GM19463 (cell line): ENCODE measurements at regions not wholly inside any gene's neighbourhood (a gene's known extent, or its start where the extent isn't known, plus 50 kb on each side); places are given as distances from the start of the nearest gene placed in this dataset.
"Not testable (repeated sequence)": the region's sequence is repeated elsewhere in the genome, so short reads cannot be mapped to it uniquely, and the experiment has no call there.

ENCODE experiments used
- ATAC-seq: cut with Tn5 transposase; IDR thresholded peaks from one replicate; pipeline ENCODE4 v1.9.1; 2021; ENCODE audit warnings: mild to moderate bottlenecking, moderate library complexity; ENCODE audit not compliant: unreplicated experiment

GRCh38 chr6:118719351-118720124, 68.1 kb upstream of the CEP85L start:
- ATAC-seq = peak; percentile 40

- no peak for ATAC-seq
Observed at GRCh38 chr6:118718903-118719302, 67.5 kb upstream of the CEP85L start.

GRCh38 chr6:118718297-118718696, 66.9 kb upstream of the CEP85L start:
- no peak for ATAC-seq

- no peak for ATAC-seq
Observed at GRCh38 chr6:118717106-118717505, 65.7 kb upstream of the CEP85L start.

DNA sequence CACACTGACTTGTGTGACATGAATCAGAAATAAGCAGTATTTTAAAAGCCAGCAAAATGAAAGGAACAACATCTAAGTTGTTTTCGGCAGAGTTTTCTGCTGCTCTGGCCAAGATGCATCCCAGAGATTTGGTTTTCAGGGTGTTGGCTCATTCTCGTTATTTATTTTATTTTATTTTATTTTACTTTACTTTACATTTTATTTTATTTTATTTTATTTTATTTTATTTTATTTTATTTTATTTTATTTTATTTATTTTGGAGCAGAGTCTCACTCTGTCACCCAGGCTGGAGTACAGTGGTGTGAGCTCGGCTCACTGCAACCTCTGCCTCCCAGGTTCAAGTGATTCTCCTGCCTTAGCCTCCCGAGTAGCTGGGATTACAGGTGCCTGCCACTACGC, 64.5 kb upstream of the CEP85L start:
- ATAC-seq = not testable (repeated sequence)

- ATAC-seq = no peak
Observed at GRCh38 chr6:118715376-118715775, 64.0 kb upstream of the CEP85L start.

GRCh38 chr6:118714756-118715155, 63.4 kb upstream of the CEP85L start:
- no peak for ATAC-seq

- no peak for ATAC-seq
Observed at GRCh38 chr6:118712969-118713368, 61.6 kb upstream of the CEP85L start.

- no peak for ATAC-seq
Observed at GRCh38 chr6:118710616-118711015, 59.2 kb upstream of the CEP85L start.

DNA sequence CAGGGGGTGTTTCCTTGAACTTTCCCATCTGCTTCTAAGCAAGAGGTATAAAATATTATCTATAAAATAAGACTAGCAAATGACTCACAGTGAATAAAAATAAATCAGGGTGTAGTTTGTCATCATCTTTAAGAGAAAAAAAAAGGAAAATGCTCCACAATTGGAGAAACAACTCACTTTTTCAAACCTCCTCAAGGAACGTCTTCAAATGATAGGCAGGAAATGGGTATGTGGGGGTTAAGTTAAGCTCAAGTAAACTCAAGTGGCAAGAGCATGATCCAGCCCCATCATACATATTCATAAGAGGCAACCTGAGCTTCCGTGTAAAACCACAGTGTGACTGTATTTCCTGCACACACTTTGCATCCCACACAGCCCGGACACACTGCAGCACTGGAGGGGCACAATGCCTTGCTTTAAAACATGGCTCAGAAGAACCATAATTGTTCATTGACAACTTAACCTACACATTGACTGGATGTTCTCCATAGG, 58.5 kb upstream of the CEP85L start:
- ATAC-seq = peak; percentile 80

- ATAC-seq = peak; percentile 0
Observed at GRCh38 chr6:118708744-118709143, 57.4 kb upstream of the CEP85L start.

- ATAC-seq = no peak
Observed at GRCh38 chr6:118708055-118708454, 56.7 kb upstream of the CEP85L start.

DNA sequence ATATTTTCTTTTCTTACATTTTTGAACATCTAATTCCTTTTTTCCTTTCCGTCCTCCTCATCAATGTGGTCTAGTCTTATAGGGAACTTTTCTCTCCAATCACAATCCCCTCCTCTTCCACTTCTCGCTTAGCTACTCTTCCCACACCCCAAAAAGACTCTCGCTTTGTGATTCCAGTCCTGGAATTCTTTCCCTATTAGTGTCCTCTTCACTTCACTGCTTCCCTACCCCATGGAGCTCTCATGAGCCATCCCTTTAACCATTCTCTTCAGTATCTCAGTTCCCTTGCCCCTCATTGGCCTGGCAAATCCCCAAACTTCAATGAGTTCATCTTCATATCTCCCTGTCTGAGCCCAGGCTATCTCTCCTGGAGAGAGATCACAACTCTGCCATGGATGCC, 55.3 kb upstream of the CEP85L start:
- ATAC-seq = no peak

DNA sequence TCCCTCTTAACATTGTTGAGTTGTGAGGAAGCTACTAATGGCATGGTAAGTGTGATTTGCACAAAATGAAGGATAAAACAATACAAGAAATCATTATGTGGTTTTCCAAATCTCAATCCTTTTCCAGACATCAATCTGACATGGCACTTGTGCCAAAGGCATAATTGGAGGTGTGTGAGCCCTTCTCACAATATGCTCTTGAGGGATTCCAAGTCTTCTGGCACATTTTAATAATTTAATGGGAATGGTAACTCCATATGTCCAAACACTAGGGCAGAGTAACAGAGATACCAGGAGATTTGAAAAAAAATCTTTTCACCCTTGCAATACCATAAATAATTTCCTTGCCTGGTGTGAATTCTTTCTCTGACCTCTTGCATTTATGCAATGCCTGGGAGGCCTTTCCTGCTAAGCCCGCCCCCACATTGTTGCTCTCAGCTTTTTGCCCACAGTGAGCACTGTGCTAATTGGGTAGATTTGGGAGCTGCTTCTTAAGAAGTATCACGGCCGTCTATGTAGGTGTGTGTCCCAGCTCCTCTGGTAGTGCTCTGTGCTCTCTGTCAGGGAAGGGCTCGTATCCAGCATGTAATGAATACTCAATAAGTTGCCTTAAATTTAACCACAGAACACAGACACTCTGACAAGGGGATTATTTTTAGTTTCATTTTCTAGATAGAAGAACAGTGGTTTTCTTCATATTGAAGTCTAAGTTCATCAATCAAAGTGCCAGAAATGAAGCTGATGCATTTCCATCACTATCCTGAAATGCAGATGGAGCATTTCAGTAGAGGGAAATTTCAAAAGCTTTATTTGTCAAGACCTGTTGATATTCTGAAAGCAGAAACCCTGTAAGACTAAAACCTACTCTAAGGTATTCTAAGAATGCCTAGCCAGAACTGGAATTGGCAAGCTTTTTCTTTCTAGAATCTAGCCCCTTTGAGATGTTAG, 54.4 kb upstream of the CEP85L start:
- peak; percentile 38 for ATAC-seq

GRCh38 chr6:118704915-118705314, 53.5 kb upstream of the CEP85L start:
- ATAC-seq = no peak

- not testable (repeated sequence) for ATAC-seq
Observed at GRCh38 chr6:118701260-118701659, 49.9 kb upstream of the CEP85L start.
